ENCODE measurements at regions not wholly inside any gene's neighbourhood (a gene's known extent, or its start where the extent isn't known, plus 50 kb on each side); places are given as distances from the start of the nearest gene placed in this dataset.
A peak's percentile ranks its signal among the peaks of the same experiment; 100 is the strongest.
"Not testable (repeated sequence)": the region's sequence is repeated elsewhere in the genome, so short reads cannot be mapped to it uniquely, and the experiment has no call there.

DNA sequence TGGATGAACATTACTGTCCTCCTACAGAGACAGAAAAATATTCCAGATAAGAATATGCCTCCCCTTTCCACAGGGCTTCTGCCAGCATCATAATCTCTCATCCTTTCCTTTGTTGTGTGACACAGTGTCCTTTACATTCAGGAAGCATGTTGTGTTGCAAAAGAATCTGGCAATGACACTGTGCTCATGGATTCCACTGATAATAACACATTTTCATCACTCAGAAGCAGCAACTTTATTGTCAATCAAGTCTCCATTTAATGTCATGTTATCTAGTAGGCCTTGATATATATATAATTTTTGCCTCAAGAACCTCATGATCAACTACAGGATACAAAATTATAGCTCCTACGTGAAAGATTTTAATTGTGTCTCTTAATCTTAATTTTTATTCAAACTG lies 833.9 kb downstream of the FSTL5 start:
- DNase-seq = no peak

DNA sequence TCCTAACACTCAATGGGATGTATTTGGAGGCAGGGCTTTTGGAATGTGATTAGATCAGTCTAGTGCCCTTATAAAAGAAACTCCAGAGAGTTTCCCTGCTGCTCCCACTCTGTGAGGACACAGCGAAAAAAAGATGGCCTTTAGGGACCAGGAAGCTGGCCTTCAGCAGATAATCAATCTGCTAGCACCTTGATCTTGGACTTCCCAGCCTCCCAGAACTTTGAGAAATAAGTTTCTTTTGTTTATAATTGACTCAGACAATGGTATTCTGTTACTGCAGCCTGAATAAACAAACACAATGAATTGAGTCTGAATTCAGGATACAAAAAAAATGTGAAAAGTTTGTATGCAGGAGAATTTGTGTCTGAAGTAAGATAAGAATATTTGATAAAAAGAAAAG lies 842.1 kb downstream of the FSTL5 start:
- no peak for DNase-seq

DNA sequence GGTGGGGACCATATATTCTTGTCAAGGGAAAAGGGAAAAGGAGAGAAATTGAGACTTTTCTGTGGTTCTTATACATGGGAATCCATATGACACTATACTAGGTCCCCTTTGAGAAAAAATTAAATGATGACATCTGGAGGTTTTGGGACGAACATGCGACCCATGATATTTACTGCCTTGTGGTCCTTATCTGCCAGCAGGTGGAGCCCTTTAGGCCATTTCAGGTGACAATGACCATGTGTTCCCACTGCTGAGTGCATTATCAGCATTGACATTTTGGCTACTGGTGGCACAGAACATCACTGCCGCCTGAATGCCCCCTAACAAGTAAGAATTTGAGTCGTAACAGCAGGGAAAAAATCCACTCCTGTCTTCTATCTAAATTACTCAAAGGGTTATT lies 843.4 kb downstream of the FSTL5 start:
- DNase-seq = peak; percentile 1

DNA sequence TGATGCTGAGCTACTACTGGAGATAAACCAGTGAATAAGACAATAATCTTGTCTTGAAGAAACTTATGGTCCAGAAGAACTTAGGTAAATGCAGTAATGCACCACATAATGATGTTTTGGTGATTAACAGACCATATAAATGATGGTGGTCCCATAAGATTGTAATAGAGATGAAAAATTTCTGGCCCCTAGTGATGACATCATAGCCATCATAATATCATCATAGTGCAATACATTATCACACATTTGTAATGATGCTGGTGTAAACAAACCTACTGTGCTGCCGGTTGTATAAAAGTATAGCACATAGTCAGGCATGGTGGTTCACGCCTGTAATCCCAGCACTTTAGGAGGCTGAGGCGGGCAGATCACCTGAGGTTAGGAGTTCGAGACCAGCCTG lies 846.8 kb downstream of the FSTL5 start:
- DNase-seq = no peak

DNA sequence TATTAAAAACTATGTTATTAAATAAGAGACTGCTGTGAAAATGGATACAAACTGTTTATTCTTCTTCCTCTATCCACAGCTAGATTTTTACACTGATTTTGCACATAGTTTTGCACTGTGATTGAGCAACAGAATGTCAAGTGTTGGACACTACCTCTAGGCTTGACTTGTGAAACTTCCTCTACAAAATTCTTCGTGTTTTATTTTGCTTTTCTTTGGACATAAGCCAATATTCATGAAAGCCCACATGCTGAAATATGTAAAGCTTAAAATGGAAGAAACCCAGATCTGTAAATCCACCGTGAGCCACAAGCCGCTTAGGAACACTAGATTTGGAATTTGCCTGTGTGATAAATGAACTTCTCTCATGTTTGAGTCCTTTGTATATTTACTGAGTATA lies 849.4 kb downstream of the FSTL5 start:
- DNase-seq = no peak

GRCh38 chr4:161303551-161303950 lies 860.2 kb downstream of the FSTL5 start:
- DNase-seq = no peak

GRCh38 chr4:161291222-161291621 lies 872.6 kb downstream of the FSTL5 start:
- no peak for DNase-seq

GRCh38 chr4:161287678-161288352 lies 876.0 kb downstream of the FSTL5 start:
- DNase-seq = no peak

- DNase-seq = no peak
These were observed 878.3 kb downstream of the FSTL5 start for GRCh38 chr4:161285461-161285860.

DNA sequence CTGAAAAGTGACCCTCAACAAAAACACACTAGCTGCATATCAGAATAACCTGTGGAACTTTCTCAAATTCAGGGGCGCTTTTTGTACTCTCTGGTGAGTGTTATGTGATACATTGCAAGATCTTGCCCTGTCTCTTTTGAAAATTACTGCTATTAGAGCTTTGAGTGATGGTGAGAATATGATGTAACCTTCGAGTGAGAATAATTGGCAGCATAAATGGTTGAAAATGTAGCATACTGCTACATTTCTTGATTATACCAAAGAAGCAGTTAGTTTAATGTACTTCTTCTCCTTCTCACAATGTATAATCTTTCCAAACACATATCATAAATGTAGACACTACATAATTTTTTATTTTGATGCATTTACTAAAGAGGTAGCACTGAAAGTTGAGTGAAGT lies 882.9 kb downstream of the FSTL5 start:
- DNase-seq = no peak

DNA sequence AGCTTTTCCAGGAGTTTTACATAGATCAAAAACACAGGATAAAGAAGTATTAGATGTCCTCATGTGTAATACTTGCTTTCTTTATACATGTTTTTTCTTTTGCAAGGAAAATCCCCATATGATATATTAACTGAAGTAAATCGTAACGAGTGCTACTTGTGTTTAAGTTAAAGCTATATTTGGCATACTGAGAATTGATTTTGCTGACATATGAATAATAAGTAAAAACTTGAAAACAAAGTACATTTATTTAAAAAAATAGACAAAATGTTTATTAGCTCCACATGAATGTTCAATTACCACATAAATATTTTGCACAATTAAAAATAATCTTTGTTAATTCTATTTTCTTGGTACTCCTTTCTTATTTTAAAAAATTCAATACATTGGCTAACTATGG lies 884.7 kb downstream of the FSTL5 start:
- DNase-seq = no peak

GRCh38 chr4:161277150-161277787 lies 886.5 kb downstream of the FSTL5 start:
- DNase-seq = not testable (repeated sequence)

GRCh38 chr4:161273607-161274006 lies 890.2 kb downstream of the FSTL5 start:
- DNase-seq = no peak

DNA sequence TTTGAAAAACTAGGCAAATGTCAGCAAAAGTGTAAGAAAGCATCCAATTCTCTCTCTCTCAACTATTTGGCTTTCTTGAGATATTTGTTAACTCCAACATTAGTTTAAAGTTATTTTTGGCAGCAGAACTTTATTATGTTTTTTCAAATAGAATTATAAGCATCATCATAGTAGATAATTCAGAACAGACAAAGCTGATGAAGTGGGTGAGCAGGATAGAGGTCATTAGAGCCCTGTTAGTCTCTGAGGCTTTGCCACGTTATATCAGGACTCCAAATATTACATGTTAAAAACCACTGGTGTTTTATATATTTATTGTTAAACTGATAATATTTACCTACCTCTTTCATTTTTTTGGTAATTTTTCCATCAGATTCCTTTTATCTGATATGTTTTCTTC lies 903.0 kb downstream of the FSTL5 start:
- no peak for DNase-seq

DNA sequence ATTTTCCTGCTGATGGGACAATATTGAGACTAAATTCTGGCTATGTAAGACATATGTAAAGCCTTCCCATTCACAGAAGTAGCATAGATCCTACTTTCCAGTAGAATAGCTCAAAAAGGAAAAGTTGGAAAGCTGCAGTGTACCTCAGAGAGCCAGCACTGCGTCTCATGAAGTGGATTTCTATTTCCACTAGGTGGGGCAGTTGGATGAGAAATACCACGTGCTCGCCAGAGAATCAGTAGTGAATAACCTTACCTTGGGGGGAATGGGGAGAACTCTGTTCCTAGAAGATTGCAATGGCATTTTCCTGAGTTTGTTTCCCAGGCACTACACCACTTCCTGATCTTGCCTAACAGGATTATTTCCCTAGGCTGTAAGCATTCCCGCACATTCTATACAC lies 907.1 kb downstream of the FSTL5 start:
- DNase-seq = no peak

GRCh38 chr4:161256172-161256571 lies 907.6 kb downstream of the FSTL5 start:
- no peak for DNase-seq

DNA sequence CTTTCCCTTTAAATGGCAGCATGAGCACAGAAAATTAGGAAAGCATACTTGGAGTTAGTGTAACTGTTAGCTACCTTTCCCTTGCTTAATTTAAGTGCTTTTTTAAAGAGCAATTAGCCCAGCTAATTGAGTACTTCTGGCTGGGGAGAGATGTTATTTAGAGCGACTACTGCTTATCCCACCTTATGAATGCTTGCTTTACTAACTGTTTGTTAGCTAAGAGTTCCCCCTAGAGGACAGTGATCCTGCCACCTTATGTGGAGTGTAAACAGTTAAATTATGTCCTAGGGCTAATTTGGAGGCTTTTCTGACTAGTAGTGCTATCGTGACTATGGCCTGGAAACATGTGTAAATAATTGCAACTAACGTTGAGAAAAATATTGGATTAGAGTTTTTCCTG lies 909.4 kb downstream of the FSTL5 start:
- no peak for DNase-seq

- DNase-seq = peak; percentile 17
These were observed 911.2 kb downstream of the FSTL5 start for GRCh38 chr4:161252520-161253141.

GRCh38 chr4:161249779-161250440 lies 913.9 kb downstream of the FSTL5 start:
- no peak for DNase-seq

DNA sequence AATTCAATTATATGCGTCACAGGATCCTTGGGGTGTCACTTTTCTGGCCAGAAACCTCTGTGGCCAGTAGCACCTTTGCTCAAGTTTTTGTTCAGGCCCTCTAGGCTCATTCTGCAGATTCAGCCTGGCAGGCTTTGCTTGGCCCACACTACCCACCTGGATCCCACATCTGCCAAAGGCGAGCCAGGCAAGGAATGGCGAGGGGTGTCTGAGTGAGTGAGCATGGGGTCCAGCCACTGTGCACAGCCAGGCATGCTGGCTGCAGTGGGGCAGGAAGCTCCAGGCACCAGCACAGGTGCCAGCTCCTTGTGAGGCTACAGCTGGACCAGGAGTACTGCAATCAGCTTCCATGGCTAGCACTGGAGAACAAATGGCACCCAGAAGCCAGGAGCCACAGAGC lies 914.9 kb downstream of the FSTL5 start:
- no peak for DNase-seq

DNA sequence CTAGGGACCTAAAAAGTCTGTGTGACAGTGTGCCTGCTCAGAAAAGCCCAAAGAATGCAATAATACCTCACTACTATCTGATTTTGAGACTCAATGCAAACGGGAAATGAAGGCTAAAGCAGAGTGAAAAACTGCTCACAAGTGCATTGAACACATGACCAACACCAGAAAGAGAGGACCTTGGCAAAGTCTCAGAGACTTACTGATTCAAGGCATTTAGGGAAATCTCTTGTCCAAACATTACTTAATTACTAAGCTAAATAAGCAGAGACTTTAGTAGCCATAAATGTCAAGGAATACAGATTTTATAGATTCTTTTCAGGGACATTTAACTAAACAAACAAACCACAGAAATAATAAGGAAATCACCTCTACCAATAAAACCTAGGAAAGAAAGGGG lies 916.0 kb downstream of the FSTL5 start:
- no peak for DNase-seq

- DNase-seq = no peak
These were observed 925.8 kb downstream of the FSTL5 start for GRCh38 chr4:161238033-161238432.

GRCh38 chr4:161237495-161237894 lies 926.3 kb downstream of the FSTL5 start:
- DNase-seq = no peak

DNA sequence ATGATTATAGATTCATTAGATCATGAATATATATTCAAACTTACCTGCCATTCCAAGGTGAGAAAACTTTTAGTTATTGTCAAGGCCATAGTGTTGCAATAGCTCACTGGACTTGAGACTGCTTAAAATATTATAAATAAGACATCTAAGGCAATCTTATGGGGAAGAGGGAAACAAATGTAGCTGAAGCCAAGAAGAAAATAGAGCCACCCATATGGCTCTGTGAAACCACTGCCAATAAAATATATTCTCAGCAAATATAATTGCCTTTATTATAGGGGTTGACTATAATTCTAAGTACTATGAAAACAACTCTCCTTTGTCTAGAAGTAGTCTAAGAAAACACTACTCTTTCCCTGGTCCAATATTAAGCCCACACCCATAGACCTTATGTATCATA lies 938.5 kb downstream of the FSTL5 start:
- no peak for DNase-seq
